Keratinocyte (primary cell): ENCODE measurements at regions not wholly inside any gene's neighbourhood (a gene's known extent, or its start where the extent isn't known, plus 50 kb on each side); places are given as distances from the start of the nearest gene placed in this dataset.

Experiments
- DNase-seq: peaks from one replicate; pipeline ENCODE4 v3.0.0-alpha.2; 2011; ENCODE audit warnings: low read depth, missing footprints, low spot score
- FAIRE-seq: peaks from 2 replicates; lab custom pipeline; 2011; peaks lifted over from hg19 to GRCh38; lab: Jason Lieb, UNC
- H2AFZ ChIP-seq: 2 replicates; pipeline ENCODE4 v1.6.0; 2012; ENCODE audit warnings: low read length, control low read depth, inconsistent platforms; ENCODE audit not compliant: control insufficient read depth
- H3K27ac ChIP-seq: 2 replicates; pipeline ENCODE4 v1.5.1; 2011; ENCODE audit warnings: low read length; ENCODE audit not compliant: control insufficient read depth, insufficient read depth
- H3K27me3 ChIP-seq: 3 replicates; pipeline ENCODE4 v1.6.0; 2011; ENCODE audit warnings: low read length; ENCODE audit not compliant: control insufficient read depth, insufficient read depth; ENCODE audit errors: extremely low read depth
- H3K36me3 ChIP-seq, 2 experiments: 2 replicates in 1 of 2; 3 replicates in 1 of 2; pipeline ENCODE4 v1.5.1; 2011; ENCODE audit warnings: low read length in 2 of 2, mild to moderate bottlenecking in 1 of 2; ENCODE audit not compliant: control insufficient read depth in 2 of 2, insufficient read depth in 2 of 2; ENCODE audit errors: extremely low read depth in 1 of 2
- H3K4me1 ChIP-seq: 3 replicates; pipeline ENCODE4 v1.5.1; 2011; ENCODE audit warnings: low read length; ENCODE audit not compliant: control insufficient read depth, insufficient read depth; ENCODE audit errors: extremely low read depth
- H3K4me2 ChIP-seq: 3 replicates; pipeline ENCODE4 v1.6.0; 2011; ENCODE audit warnings: low read depth, low read length; ENCODE audit not compliant: control insufficient read depth, insufficient read depth; ENCODE audit errors: extremely low read depth
- H3K4me3 ChIP-seq, 3 experiments: fragments of 200-600 bp in 1 of 3; sonication (generic) in 1 of 3; 2 replicates in 2 of 3; 3 replicates in 1 of 3; pipeline ENCODE4 v1.5.1; 2011 to 2016; ENCODE audit warnings: low read length in 3 of 3, mild to moderate bottlenecking in 3 of 3, control low read depth in 2 of 3, inconsistent platforms in 1 of 3, low read depth in 1 of 3, mixed read lengths in 1 of 3, mixed run types in 1 of 3, moderate library complexity in 1 of 3; ENCODE audit not compliant: control insufficient read depth in 2 of 3, insufficient read depth in 2 of 3; ENCODE audit errors: extremely low read depth in 1 of 3
- H3K79me2 ChIP-seq: 2 replicates; pipeline ENCODE4 v1.6.0; 2012; ENCODE audit warnings: low read length; ENCODE audit not compliant: control insufficient read depth, insufficient read depth
- H3K9ac ChIP-seq: 3 replicates; pipeline ENCODE4 v1.6.0; 2011; ENCODE audit warnings: low read length; ENCODE audit not compliant: control insufficient read depth, insufficient read depth; ENCODE audit errors: extremely low read depth
- H3K9me1 ChIP-seq: 3 replicates; pipeline ENCODE4 v1.6.0; 2011; ENCODE audit warnings: low read length; ENCODE audit not compliant: control insufficient read depth, insufficient read depth; ENCODE audit errors: extremely low read depth
- H3K9me3 ChIP-seq: 2 replicates; pipeline ENCODE4 v1.5.1; 2012; ENCODE audit warnings: low read depth, low read length; ENCODE audit not compliant: control insufficient read depth
- H4K20me1 ChIP-seq: 3 replicates; pipeline ENCODE4 v1.6.0; 2011; ENCODE audit warnings: low read length; ENCODE audit not compliant: control insufficient read depth, insufficient read depth; ENCODE audit errors: extremely low read depth
- EZH2 ChIP-seq: IDR thresholded peaks from one replicate; pipeline ENCODE4 v1.6.1; 2012; ENCODE audit warnings: inconsistent platforms, mild to moderate bottlenecking, low read length, moderate library complexity
- dilution Hi-C: fragments of 300-500 bp; cut with MboI; formaldehyde crosslinking; loops from one replicate; pipeline ENCODE4 v1.7.0; 2020; ENCODE audit warnings: low sequenced_read_pairs; ENCODE audit not compliant: extremely low pct_ligation_motif_present
- TF ChIP-seq, protein P1 (sequence below), 3 experiments: IDR thresholded peaks in 1 of 3; conservative IDR thresholded peaks in 1 of 3; optimal IDR thresholded peaks in 1 of 3; 2 replicates in 2 of 3; 3 replicates in 1 of 3; pipeline versions ENCODE3 to v1.5.1; 2011; ENCODE audit warnings: low read length in 3 of 3, mild to moderate bottlenecking in 3 of 3, moderate library complexity in 2 of 3, control low read depth in 1 of 3, inconsistent platforms in 1 of 3; ENCODE audit not compliant: insufficient read depth in 2 of 3; ENCODE audit errors: extremely low read depth in 1 of 3

DNA sequence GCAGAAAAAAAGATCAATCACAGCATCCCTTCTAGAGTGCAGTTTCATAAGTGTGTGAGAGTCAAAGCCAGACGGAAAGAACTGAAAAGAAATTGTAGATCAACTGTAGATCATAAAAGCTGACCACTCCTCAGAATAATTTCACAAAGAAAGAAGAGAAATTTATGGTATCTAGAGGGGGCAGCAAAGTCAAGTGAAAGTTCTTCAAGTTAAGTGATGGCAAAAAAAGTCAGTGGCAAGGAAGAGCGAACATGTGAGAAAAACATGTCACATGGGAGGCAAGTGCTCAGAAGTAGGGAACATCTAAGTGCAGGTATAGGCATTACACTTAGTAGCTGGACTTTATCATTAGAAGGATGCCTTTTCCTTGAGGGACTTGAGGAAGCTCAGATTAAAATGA lies 245.1 kb upstream of the ISL1 start:
- Histone ChIP-seq H3K27ac (no peak overlapping the region), H3K9ac (no peak overlapping the region), H3K4me1 (no peaks in the 10 kb centered on the region), H3K27me3 (no peaks in the 10 kb centered on the region), H3K9me3 (no peaks in the 10 kb centered on the region), H2AFZ (no peak overlapping the region), H3K4me3 (no peak overlapping the region), H4K20me1 (no peaks in the 10 kb centered on the region), H3K9me1 (no peaks in the 10 kb centered on the region), H3K4me2 (no peak overlapping the region), H3K79me2 (no peaks in the 10 kb centered on the region), H3K36me3 (no peaks in the 10 kb centered on the region)
- no peak for TF ChIP-seq EZH2
- TF ChIP-seq, protein P1, sequence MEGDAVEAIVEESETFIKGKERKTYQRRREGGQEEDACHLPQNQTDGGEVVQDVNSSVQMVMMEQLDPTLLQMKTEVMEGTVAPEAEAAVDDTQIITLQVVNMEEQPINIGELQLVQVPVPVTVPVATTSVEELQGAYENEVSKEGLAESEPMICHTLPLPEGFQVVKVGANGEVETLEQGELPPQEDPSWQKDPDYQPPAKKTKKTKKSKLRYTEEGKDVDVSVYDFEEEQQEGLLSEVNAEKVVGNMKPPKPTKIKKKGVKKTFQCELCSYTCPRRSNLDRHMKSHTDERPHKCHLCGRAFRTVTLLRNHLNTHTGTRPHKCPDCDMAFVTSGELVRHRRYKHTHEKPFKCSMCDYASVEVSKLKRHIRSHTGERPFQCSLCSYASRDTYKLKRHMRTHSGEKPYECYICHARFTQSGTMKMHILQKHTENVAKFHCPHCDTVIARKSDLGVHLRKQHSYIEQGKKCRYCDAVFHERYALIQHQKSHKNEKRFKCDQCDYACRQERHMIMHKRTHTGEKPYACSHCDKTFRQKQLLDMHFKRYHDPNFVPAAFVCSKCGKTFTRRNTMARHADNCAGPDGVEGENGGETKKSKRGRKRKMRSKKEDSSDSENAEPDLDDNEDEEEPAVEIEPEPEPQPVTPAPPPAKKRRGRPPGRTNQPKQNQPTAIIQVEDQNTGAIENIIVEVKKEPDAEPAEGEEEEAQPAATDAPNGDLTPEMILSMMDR (optimal IDR thresholded peaks at IDR 0.05 in 1 of 3, IDR thresholded peaks at IDR 0.05 in 1 of 3, conservative IDR thresholded peaks at IDR 0.05 in 1 of 3; ENCODE audit: extremely low read depth in 1 of 3, insufficient read depth in 2 of 3, low read length in 3 of 3), result no peak
- FAIRE-seq (no peak), DNase-seq (no peak)
- dilution Hi-C loops, result no loop called here

- TF ChIP-seq EZH2, result no peak
- TF ChIP-seq, protein P1 (optimal IDR thresholded peaks at IDR 0.05 in 1 of 3, IDR thresholded peaks at IDR 0.05 in 1 of 3, conservative IDR thresholded peaks at IDR 0.05 in 1 of 3; ENCODE audit: extremely low read depth in 1 of 3, insufficient read depth in 2 of 3, low read length in 3 of 3), result no peak
- no peaks in the 10 kb centered on the region for H3K27me3 ChIP-seq
Measured at GRCh38 chr5:51148437-51148836, 234.8 kb upstream of the ISL1 start.

More at GRCh38 chr5:51148437-51148836, 234.8 kb upstream of the ISL1 start:
- FAIRE-seq (no peak), DNase-seq (no peak)
- Histone ChIP-seq H2AFZ (no peak overlapping the region), H3K4me3 (no peak overlapping the region), H3K4me2 (no peak overlapping the region), H3K36me3 (no peaks in the 10 kb centered on the region), H3K27ac (no peak overlapping the region), H3K9me1 (no peaks in the 10 kb centered on the region), H3K79me2 (no peaks in the 10 kb centered on the region), H3K9me3 (no peaks in the 10 kb centered on the region), H3K4me1 (no peaks in the 10 kb centered on the region), H4K20me1 (no peaks in the 10 kb centered on the region), H3K9ac (no peak overlapping the region)
- dilution Hi-C loops, result no loop called here
